ENCODE measurements at regions not wholly inside any gene's neighbourhood (a gene's known extent, or its start where the extent isn't known, plus 50 kb on each side); places are given as distances from the start of the nearest gene placed in this dataset.
"Not testable (repeated sequence)": the region's sequence is repeated elsewhere in the genome, so short reads cannot be mapped to it uniquely, and the experiment has no call there.

DNA sequence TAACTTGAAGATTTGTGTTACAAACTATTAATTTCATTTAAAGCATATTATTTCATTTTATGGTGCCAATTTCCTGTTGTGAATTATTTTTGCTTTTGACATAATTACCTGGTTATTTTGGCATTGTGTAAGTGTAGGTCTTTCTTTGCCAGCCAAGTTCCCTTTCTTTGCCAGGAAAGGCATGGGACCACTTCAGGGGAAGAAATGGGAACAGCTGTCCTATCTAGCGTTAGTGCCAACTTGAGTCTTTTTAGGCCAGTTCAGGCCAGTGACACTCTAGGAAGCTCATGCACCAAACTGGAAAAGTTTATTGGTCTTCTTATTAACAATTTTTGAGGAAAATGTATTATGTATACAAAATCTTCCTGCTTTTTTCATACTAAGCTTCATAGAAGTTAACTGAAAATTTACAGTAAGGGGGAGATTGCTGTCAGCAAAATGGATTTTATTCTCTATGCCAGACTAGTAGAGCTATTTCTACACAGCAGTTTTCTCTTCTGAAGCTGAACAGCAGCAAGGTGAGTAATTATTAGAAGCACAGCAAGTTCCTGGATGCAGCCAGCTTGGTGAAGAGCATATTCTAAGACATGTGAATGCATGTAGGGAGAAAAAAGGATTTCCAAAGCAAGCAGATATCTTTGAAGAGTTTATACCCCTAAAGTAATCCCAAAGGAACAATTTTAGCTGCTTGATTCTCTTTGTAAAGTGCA, 914.6 kb upstream of the ADGRL4 start:
- no peak for DNase-seq
- intact Hi-C loops (cut with DNase I): no loop called here

DNA sequence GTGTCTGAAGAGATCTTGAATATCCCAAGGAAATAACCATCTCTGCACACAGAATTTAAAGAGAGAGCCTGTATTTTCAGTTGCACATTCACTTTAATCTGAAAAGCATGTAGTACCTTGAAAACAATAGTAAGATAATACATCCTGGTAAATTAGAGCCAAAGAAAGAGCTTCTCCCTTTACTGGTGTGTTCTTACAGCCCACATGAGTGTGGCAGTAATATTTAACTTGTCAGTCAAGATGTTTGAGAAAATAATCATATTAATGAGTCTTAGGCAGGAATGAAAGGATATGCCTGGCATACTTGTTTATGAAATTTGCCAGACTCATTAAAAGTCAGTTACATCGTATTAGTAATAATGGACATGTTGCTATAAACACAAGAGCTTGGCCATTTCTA, 908.4 kb upstream of the ADGRL4 start:
- intact Hi-C loops (cut with DNase I): no loop called here
- no peak for DNase-seq

DNA sequence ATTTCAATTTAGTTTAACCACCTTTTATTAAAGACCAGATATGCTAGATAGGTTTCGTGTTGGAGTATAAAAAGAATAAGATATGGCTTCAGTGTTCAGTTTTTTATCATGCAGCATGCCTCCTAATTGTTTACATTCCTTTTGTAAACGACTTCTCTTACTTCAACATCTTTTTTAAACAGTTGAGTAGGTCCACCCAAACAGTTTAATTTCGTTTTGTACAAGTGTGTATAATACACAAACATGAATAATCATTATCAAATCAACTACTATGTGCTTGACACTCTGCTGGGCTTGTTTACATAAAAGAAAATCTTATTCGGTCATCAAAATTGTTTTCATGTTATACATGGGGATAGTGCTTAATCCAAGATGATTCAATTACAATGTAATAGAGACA, 906.3 kb upstream of the ADGRL4 start:
- intact Hi-C loops (cut with DNase I): no loop called here

DNA sequence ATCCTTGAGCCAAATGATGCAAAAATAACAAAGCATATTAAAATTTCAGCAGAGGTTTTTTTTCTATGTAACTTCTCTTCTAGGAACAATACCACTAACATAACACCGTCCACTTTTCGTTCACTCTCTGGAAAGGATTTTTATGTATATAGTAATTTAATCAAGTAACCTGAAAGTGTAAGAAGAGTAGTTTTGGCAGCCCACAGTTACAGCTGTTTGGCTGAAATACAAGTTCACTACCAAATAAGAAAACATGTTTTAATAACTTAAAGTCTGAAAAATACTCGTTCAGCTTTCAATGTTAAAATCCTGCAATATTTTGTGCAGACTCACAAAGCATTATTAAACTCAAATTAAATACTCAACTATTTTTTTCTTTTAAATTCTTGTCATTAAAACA, 896.8 kb upstream of the ADGRL4 start:
- intact Hi-C loops (cut with DNase I): no loop called here
- DNase-seq: no peak

More for the DNA sequence above, 906.3 kb upstream of the ADGRL4 start:
- no peak for DNase-seq

DNA sequence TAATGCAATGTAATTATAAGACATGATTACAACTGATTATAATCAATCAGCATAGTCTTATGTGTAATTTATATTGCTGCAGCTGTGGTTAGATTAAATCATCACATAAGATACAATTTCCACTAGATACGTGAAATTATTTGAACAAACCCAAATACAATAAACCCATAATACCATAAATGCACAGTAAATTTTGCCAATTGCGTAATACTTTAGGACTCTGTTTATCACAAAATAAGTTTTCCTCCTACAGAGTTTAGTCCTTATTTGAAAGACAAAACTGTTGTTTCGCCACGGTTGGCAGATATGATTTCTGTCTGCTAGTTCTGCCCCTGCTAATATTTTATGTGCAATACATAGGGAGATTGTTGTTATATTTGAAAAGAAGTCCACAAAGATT, 895.9 kb upstream of the ADGRL4 start:
- intact Hi-C loops (cut with DNase I): no loop called here
- DNase-seq: no peak

DNA sequence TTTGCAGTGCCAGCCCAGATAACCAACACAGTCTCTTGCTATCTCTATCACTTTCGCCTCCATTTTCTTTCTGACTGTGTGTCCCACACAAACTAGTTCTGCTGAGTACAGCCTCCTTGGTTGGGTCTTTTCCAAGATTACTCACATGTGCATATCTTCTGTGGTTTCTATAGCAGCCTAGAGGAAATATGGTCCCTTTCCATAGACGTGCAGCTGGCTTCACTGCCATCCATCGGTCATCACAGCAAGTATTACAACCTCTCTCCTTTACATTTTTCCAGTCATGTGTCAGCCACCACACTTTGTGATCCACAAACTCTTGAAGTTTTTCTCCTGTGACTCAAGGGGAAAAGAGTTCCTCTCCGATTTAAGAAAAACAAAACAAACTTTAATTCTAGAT, 893.4 kb upstream of the ADGRL4 start:
- intact Hi-C loops (cut with DNase I): no loop called here
- no peak for DNase-seq

DNA sequence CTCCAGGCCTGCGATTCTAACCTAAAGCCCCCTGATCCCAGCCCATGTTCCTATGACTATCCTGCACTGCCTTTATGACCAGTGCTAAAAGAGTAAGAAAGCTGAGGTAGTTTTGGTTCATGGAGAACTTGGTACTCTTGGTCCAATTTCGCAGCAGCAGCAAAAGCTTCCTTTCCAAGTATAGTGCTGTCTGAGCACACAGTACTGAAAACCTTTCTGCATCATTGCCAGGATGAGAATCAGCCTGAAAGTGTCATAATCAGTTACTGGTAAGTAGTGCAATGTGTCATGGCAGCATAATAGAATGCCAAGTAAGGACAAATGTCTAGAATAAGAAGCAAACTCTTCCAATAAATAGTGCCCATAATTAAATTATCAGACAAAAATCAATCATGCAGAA, 889.6 kb upstream of the ADGRL4 start:
- DNase-seq: no peak
- intact Hi-C loops (cut with DNase I): no loop called here

DNA sequence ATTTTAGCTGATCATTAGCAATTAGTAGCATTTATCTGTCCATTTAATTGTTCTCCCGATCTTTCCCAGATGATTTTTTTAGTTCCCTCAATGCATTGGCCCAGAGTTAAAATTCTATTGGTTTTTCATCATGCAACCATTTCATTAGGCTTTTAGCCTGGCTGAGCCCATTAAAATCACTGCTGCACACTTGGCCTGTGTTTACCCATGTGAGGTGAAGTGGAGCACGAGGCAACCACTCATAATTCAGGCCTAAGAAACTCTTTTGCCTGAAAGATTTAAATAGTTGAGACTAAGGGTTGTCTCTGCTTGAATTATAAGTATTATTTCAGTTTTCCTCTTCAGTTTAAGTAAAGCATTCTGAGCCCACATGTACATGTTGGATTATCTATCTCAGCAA, 889.0 kb upstream of the ADGRL4 start:
- intact Hi-C loops (cut with DNase I): no loop called here

DNA sequence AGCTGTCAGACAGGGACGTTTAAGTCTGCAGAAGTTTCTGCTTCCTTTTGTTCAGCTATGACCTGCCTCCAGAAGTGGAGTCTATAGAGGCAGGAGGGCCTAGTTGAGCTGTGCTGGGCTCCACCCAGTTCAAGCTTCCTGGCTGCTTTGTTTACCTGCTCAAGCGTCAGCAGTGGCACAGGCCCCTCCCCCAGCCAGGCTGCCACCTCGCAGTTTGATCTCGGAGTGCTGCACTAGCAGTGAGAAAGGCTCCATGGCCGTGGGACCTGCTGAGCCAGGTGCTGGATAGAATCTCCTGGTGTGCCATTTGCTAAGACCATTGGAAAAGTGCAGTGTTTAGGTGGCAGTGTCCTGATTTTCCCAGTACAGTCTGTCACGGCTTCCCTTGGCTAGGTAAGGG, 887.6 kb upstream of the ADGRL4 start:
- DNase-seq: not testable (repeated sequence)

More for the DNA sequence above, 889.0 kb upstream of the ADGRL4 start:
- DNase-seq: no peak

DNA sequence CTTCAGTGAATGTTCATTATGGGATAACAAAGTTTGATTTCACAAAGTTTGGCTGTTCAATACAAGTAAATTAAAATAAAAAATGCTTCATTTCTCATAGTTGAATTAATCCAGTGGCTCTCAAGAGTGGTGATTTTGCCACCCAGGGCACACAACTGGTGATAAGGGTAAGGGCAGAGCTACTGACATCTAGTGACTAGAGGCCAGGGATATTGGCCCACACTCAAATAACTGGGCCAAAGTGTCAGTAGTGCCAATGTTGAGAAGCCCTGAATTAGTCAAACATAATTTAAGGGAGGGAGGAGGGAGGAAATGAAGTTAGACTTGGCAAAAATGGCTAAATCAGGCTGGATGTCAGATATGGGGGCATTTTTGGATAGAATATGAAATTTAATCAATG, 880.5 kb upstream of the ADGRL4 start:
- intact Hi-C loops (cut with DNase I): no loop called here
- no peak for DNase-seq

More for the DNA sequence above, 887.6 kb upstream of the ADGRL4 start:
- intact Hi-C loops (cut with DNase I): not testable (repeated sequence)

DNA sequence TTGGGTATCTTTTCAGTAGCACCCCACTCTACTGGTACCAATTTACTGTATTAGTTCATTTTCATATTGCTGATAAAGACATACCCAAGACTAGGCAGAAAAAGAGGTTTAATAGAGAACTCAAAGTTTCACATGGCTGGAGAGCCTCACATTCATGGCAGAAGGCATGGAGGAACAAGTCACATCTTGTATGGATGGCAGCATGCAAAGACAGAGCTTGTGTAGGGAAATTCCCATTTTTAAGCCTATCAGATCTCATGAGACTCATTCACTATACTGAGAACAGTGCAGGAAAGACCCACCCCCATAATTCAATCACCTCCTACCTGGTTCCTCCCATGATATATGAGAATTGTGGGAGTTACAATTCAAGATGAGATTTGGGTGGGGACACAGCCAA, 878.6 kb upstream of the ADGRL4 start:
- no peak for DNase-seq
- intact Hi-C loops (cut with DNase I): no loop called here

DNA sequence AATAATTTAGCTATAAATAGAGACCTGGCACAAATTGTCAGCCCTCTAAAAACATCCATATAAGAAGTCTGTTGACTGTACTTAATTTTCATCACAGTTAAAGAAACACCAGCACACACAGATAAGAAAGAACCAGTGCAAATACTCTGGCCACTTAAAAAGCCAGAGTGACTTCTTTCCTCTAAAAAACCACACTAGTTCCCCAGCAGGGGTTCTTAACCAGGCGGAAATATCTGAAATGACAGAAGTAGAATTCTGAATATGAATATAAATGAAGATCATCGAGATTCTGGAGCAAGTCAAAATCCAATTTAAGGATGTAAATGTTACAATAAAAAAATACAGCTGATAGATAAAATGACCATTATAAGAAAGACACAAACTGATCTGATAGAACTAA, 870.6 kb upstream of the ADGRL4 start:
- no peak for DNase-seq
- intact Hi-C loops (cut with DNase I): no loop called here

DNA sequence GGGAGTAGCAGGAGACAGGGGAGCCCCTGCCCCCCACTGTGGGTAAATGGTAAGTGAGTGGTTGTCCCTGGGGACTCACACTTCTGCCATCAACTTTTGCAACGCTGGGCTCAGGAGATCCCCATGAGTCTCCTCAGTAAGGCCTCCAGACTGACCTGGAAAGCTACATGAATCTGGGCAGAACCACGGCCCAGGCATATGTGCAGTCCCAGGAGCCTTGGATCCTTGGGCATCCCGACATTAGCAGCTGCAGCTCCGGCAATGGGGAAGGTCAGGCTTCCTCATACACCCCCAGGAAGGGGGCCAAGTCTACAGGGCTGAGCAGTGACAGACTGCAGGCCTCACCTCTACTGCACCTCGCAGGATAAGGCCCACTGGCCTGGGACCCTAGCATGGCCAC, 868.7 kb upstream of the ADGRL4 start:
- intact Hi-C loops (cut with DNase I): no loop called here
- DNase-seq: no peak

DNA sequence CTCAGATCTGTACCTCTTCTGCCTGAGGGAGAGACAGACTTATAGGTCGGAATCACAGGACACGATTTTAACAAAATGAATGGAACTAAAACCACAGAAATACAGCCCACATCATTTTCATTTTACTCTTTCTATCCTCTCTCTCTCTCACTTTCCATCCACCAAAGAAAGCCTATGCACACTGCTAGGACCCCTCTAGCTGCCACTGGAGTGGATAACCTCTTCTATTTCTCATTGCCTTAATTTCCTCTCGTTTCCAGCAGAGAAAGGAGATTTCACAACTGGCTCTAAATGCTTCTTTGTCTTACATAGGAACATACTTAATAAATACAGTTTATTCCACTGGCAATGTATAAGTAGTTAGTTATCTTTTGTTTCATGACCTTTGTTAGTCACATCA, 867.8 kb upstream of the ADGRL4 start:
- intact Hi-C loops (cut with DNase I): no loop called here
- peak in 1 of 42 donors; percentile 19 for DNase-seq

DNA sequence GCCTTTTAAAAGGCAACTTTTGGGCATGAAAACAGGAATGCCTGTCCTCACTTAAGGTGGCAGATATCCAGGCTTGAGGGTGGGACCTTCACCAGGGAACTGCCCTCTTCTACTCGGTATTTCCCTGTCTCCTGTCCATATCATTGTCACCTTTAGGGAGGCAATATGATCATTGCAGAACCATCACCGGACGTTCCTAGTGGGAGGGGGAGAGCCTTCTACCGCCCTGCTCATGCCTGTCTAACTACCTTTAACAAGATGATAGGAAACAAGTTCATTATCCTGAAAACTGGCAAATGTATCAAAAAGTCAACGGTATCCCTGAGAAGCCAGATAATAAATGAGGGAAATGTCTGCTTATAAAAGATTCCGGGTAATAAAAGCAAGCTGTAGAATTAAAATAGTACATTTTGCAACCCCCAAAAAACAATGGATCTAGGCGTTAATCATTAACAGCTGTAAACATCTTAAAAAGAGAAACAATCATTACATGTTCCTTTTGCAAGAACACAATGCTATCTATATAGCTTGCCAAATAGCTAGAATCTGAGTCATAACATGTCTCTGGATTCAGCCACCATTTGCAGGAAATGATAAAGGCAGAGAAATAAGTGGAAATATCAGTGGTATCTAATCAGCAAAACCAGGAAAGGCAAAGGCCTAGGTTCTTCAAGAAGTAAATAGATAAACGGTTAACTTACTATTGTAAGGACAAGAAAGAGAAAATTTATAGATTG, 852.9 kb upstream of the ADGRL4 start:
- intact Hi-C loops (cut with DNase I): no loop called here
- DNase-seq: no peak

DNA sequence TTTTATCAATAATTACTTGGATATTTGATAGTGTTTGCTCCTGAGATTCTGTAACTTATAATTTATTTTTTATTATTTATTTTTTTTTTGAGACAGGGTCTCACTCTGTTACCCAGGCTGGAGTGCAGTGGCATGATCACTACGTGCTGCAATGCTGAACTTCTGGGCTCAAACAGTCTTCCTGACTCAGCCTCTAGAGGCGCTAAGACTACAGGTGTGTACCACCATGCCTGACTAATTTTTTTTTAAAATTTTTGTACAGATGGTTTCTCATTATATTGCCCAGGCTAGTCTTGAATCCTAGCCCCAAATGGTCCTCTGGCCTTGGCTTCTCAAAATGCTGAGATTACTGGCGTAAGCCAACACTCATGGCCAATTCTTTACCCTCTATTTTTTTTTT, 845.5 kb upstream of the ADGRL4 start:
- intact Hi-C loops (cut with DNase I): no loop called here

DNA sequence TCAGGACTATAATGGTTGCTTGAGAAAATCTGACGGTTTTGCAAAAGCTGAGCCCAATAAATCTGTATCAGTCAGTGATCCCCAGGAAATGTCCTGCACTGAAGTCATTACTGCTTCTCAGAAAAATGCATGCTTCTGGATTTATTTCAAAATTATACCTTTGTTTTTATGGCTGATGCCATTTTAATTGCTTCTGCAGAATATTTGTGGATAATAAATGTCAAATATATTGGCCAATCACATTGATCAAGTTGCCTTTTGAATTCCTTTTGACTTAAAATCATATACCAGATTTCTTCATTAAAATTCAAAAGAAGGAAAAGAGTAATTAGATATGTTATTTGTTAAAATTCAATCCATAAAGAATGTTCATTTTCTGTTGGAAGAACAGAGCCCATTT, 842.9 kb upstream of the ADGRL4 start:
- DNase-seq: no peak
- intact Hi-C loops (cut with DNase I): no loop called here

More for the DNA sequence above, 845.5 kb upstream of the ADGRL4 start:
- DNase-seq: no peak

DNA sequence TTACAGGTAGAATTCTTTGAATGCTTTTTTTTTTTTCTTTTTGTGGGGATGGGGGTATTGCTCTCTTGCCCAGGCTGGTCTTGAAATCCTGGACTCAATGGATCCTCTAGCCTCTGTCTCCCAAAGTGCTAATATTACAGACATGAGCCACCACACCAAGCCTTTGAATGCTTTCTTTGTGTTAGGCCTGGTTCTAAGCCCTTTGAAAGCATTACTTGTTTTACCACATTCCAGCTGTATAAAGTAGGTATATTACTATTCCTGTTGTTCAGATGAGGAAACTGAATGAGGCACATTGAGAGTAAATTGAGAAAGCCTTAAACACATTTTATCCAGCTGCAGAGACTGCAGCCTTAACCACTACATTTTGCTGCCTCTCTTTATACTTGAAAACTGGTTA, 841.8 kb upstream of the ADGRL4 start:
- no peak for DNase-seq
- intact Hi-C loops (cut with DNase I): no loop called here

DNA sequence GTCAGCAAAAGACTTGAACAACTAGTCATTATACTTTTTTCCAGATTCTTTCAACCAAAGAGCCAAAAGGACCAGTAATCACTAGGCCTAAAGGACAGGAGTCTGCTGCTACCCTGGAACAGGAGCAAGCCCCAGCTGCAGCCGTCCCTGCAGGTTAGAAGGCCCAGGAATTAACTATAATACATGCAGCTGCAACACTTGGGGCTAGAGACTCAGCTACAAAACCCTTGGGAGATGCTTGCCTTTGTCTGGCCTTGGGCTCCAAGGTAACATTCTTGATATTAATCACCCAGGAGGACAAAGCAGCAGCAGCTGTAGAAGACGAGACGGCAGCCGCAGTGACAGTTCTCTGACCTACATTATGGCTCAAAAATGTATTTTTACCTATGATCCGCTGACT, 841.2 kb upstream of the ADGRL4 start:
- no peak for DNase-seq

DNA sequence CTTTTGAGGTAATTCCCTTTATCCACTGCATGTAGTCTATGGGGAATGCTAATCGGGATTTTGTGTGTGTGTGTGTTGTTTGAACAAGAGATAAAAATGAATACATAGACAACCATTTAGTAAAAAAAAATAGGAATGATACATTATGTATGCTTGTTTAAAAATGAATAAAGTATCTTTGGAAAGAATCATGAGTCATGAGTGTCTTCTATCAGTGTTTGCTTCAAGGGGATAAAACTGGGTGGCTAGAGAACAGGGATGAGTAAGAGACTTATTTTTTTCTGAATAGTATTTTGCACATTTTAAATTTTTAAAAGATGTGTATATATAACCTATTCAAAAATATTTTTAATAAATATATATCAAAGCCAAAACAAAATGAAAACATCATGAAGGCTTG, 839.4 kb upstream of the ADGRL4 start:
- DNase-seq: no peak
- intact Hi-C loops (cut with DNase I): no loop called here

More for the DNA sequence above, 841.2 kb upstream of the ADGRL4 start:
- intact Hi-C loops (cut with DNase I): no loop called here

DNA sequence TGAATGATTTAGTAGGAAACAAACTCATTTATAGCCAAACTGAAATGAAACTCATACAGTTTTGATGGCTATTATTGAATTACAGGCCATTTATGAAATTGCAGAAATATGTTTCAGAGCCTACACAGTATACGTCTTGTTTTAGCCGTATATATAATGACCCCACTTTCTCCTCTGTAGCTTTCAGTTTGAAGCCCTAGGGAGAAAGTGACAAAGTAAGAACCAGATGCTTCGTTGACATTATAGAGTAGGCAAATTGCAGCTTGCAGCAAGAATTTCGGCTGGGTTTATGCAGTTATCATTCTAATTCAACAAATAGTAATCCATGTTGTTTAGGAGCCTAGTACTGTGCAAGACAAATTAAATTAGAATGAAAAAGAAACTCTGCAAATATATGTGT, 836.3 kb upstream of the ADGRL4 start:
- intact Hi-C loops (cut with DNase I): no loop called here
- DNase-seq: no peak
